ENCODE measurements at regions not wholly inside any gene's neighbourhood (a gene's known extent, or its start where the extent isn't known, plus 50 kb on each side); places are given as distances from the start of the nearest gene placed in this dataset.

DNA sequence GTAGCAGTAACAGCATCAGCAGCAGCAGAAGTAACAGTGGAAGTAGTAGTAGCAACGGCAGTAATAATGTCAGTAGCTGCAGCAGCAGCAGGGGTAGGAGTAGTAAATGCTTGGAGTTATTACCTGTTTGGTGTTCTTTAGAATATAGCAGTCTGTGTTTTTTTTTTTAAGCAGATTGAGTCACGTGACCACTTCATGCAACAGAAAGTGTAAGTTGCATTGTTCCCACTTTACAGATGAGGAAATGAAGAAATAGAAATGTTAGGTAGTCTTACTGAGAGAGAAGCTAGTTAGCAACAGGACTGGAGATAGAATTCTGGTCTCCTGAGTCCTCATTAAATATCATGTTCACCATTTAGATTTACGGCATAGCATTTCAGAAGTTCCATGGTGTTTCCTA is 358.2 kb downstream of the HAPSTR1 start:
- H2BK15ac ChIP-seq (ENCODE audit: low read length), result no peak overlapping the region
- no peak overlapping the region for H3K27ac ChIP-seq (replicated peaks; ENCODE audit: low read length)
- H2BK5ac ChIP-seq (ENCODE audit: low read length), result no peak overlapping the region
- no peak overlapping the region for H4K8ac ChIP-seq (ENCODE audit: low read depth, low read length)
- no peak overlapping the region for H3K4me3 ChIP-seq (ENCODE audit: low read length in 2 of 2)
- H2BK120ac ChIP-seq (ENCODE audit: low read depth, low read length), result no peak overlapping the region
- H3K23ac ChIP-seq (ENCODE audit: low read depth, low read length, poor library complexity), result no peak overlapping the region
- H3K14ac ChIP-seq (ENCODE audit: low read length), result no peak overlapping the region
- peaks cover 0 to 5% of the 10 kb centered on the region in 2 donors for H3K4me1 ChIP-seq (ENCODE audit: control insufficient read depth in 2 of 2, insufficient read depth in 1 of 2, low read depth in 1 of 2, low read length in 2 of 2)
- H3K9ac ChIP-seq (ENCODE audit: low read depth, low read length, poor library complexity), result no peak overlapping the region
- DNase-seq (ENCODE audit: low spot score), result no peak
- no peaks in the 10 kb centered on the region for H3K79me1 ChIP-seq (ENCODE audit: low read depth, low read length)
- H2BK12ac ChIP-seq (ENCODE audit: low read length), result no peak overlapping the region
- H2AFZ ChIP-seq (ENCODE audit: low read length), result no peak overlapping the region
- H4K91ac ChIP-seq (ENCODE audit: low read depth, low read length, poor library complexity), result no peak overlapping the region
- H3K27me3 ChIP-seq (ENCODE audit: control insufficient read depth in 3 of 3, insufficient read depth in 3 of 3, low read depth in 1 of 3, low read length in 3 of 3), result no peaks in the 10 kb centered on the region
- no peak overlapping the region for H2AK5ac ChIP-seq (ENCODE audit: low read depth, low read length)
- H3K4ac ChIP-seq (ENCODE audit: low read length), result no peak overlapping the region
- peaks cover 0 to 7% of the 10 kb centered on the region in 2 donors for H3K9me3 ChIP-seq (replicated peaks in 1 of 2; ENCODE audit: control insufficient read depth in 2 of 2, insufficient read depth in 1 of 2, low read depth in 1 of 2, low read length in 2 of 2)
- no CpG with 5 or more reads among the region's 3 CpGs for WGBS, 2 donors (ENCODE audit: extremely low coverage in 2 of 2, insufficient read length in 2 of 2, insufficient replicate concordance in 1 of 2)
- no peak overlapping the region for H3K18ac ChIP-seq (ENCODE audit: low read length)
- no peaks in the 10 kb centered on the region for H3K36me3 ChIP-seq (replicated peaks in 1 of 2; ENCODE audit: control insufficient read depth in 2 of 2, insufficient read depth in 2 of 2, low read length in 2 of 2)
- H3K4me2 ChIP-seq (ENCODE audit: insufficient read depth, low read length, poor library complexity, severe bottlenecking), result no peak overlapping the region

DNA sequence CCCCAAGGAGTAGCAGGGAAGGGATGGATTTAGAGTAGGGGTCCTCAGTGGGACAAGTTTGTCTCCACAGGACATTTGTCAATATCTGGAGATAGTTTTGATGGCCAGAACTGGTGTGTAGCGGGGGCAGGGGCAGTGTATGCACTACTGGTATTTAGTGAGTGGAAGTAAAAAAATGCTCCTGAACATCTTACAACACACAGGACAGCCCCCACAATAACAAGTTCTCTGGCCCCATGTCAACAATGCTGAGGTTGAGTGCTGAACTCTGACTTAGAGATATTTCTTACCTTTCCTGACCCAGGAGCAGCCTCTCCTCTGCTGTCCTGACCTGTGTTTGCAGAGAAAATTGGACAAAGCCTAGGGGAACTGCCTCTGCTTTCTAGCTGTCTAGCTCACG is 365.8 kb downstream of the HAPSTR1 start:
- no peak overlapping the region for H3K18ac ChIP-seq (ENCODE audit: low read length)
- no peak overlapping the region for H2BK15ac ChIP-seq (ENCODE audit: low read length)
- H3K27me3 ChIP-seq (ENCODE audit: control insufficient read depth in 3 of 3, insufficient read depth in 3 of 3, low read depth in 1 of 3, low read length in 3 of 3), result no peaks in the 10 kb centered on the region
- no peak overlapping the region for H2BK5ac ChIP-seq (ENCODE audit: low read length)
- H2AK5ac ChIP-seq (ENCODE audit: low read depth, low read length), result no peak overlapping the region
- no peaks in the 10 kb centered on the region for H3K36me3 ChIP-seq (replicated peaks in 1 of 2; ENCODE audit: control insufficient read depth in 2 of 2, insufficient read depth in 2 of 2, low read length in 2 of 2)
- H2BK12ac ChIP-seq (ENCODE audit: low read length), result no peak overlapping the region
- no peak overlapping the region for H3K4me2 ChIP-seq (ENCODE audit: insufficient read depth, low read length, poor library complexity, severe bottlenecking)
- no peak for DNase-seq (ENCODE audit: low spot score)
- H3K4me1 ChIP-seq (ENCODE audit: control insufficient read depth in 2 of 2, insufficient read depth in 1 of 2, low read depth in 1 of 2, low read length in 2 of 2), result no peaks in the 10 kb centered on the region
- no peaks in the 10 kb centered on the region for H3K79me1 ChIP-seq (ENCODE audit: low read depth, low read length)
- H3K27ac ChIP-seq (replicated peaks; ENCODE audit: low read length), result no peak overlapping the region
- no peak overlapping the region for H2BK120ac ChIP-seq (ENCODE audit: low read depth, low read length)
- H3K4ac ChIP-seq (ENCODE audit: low read length), result no peak overlapping the region
- peaks cover 0 to 5% of the 10 kb centered on the region in 2 donors for H3K9me3 ChIP-seq (replicated peaks in 1 of 2; ENCODE audit: control insufficient read depth in 2 of 2, insufficient read depth in 1 of 2, low read depth in 1 of 2, low read length in 2 of 2)
- no peak overlapping the region for H3K4me3 ChIP-seq (ENCODE audit: low read length in 2 of 2)
- no peak overlapping the region for H3K23ac ChIP-seq (ENCODE audit: low read depth, low read length, poor library complexity)
- no peak overlapping the region for H2AFZ ChIP-seq (ENCODE audit: low read length)
- H3K9ac ChIP-seq (ENCODE audit: low read depth, low read length, poor library complexity), result no peak overlapping the region
- no peak overlapping the region for H3K14ac ChIP-seq (ENCODE audit: low read length)
- no CpG with 5 or more reads among the region's 2 CpGs for WGBS, 2 donors (ENCODE audit: extremely low coverage in 2 of 2, insufficient read length in 2 of 2, insufficient replicate concordance in 1 of 2)
- no peak overlapping the region for H4K8ac ChIP-seq (ENCODE audit: low read depth, low read length)
- no peak overlapping the region for H4K91ac ChIP-seq (ENCODE audit: low read depth, low read length, poor library complexity)

DNA sequence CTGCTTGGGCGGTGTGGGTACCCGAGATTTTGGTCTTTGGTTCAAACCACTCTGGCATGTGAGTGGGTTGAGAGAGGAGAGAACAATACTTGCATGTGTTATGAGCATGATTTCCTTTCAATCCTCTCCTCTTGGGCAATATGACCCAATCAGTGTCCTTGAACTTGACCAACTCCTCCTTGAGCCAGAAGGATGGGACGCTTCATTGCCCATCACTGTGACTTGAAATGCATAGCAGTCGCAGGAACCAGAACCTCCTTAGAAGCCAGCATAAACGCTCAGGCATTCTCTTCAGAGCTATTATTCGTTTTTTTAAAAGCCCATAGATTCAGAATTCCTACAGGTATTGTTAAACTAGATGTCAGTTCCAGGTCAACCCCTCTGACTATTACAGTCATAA is 367.4 kb downstream of the HAPSTR1 start:
- H2AK5ac ChIP-seq (ENCODE audit: low read depth, low read length), result no peak overlapping the region
- H3K9ac ChIP-seq (ENCODE audit: low read depth, low read length, poor library complexity), result no peak overlapping the region
- H3K4me2 ChIP-seq (ENCODE audit: insufficient read depth, low read length, poor library complexity, severe bottlenecking), result no peak overlapping the region
- H2AFZ ChIP-seq (ENCODE audit: low read length), result no peak overlapping the region
- no peak overlapping the region for H2BK5ac ChIP-seq (ENCODE audit: low read length)
- no peak overlapping the region for H4K91ac ChIP-seq (ENCODE audit: low read depth, low read length, poor library complexity)
- H2BK12ac ChIP-seq (ENCODE audit: low read length), result no peak overlapping the region
- no peak overlapping the region for H3K14ac ChIP-seq (ENCODE audit: low read length)
- no peak overlapping the region for H2BK120ac ChIP-seq (ENCODE audit: low read depth, low read length)
- no CpG with 5 or more reads among the region's 6 CpGs for WGBS, 2 donors (ENCODE audit: extremely low coverage in 2 of 2, insufficient read length in 2 of 2, insufficient replicate concordance in 1 of 2)
- H3K23ac ChIP-seq (ENCODE audit: low read depth, low read length, poor library complexity), result no peak overlapping the region
- H3K18ac ChIP-seq (ENCODE audit: low read length), result no peak overlapping the region
- peaks cover 0 to 3% of the 10 kb centered on the region in 2 donors for H3K9me3 ChIP-seq (replicated peaks in 1 of 2; ENCODE audit: control insufficient read depth in 2 of 2, insufficient read depth in 1 of 2, low read depth in 1 of 2, low read length in 2 of 2)
- H3K36me3 ChIP-seq (replicated peaks in 1 of 2; ENCODE audit: control insufficient read depth in 2 of 2, insufficient read depth in 2 of 2, low read length in 2 of 2), result no peaks in the 10 kb centered on the region
- no peak overlapping the region for H3K4ac ChIP-seq (ENCODE audit: low read length)
- H3K79me1 ChIP-seq (ENCODE audit: low read depth, low read length), result no peaks in the 10 kb centered on the region
- no peaks in the 10 kb centered on the region for H3K4me1 ChIP-seq (ENCODE audit: control insufficient read depth in 2 of 2, insufficient read depth in 1 of 2, low read depth in 1 of 2, low read length in 2 of 2)
- H3K27me3 ChIP-seq (ENCODE audit: control insufficient read depth in 3 of 3, insufficient read depth in 3 of 3, low read depth in 1 of 3, low read length in 3 of 3), result no peaks in the 10 kb centered on the region
- DNase-seq (ENCODE audit: low spot score), result no peak
- H4K8ac ChIP-seq (ENCODE audit: low read depth, low read length), result no peak overlapping the region
- H2BK15ac ChIP-seq (ENCODE audit: low read length), result no peak overlapping the region
- H3K4me3 ChIP-seq (ENCODE audit: low read length in 2 of 2), result no peak overlapping the region
- no peak overlapping the region for H3K27ac ChIP-seq (replicated peaks; ENCODE audit: low read length)

DNA sequence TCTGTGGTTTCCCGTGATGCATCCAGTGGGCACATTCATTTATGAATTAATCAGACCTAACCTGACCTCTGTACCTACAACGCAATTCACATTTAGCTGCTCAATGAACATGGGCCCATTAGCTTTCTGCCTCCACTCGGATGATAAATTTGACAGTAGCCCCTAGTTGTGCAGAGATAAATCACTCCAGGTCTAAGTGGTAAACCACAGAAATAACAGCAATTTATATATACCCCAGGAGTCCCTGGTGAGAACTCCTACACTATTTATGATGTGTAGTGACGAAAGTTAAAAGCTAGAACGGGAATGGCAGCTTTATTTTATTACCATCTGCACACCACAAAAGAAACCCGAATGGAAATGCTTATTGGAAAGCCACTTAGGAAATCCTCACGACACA is 371.5 kb downstream of the HAPSTR1 start:
- peaks cover 0 to 3% of the 10 kb centered on the region in 2 donors for H3K4me1 ChIP-seq (ENCODE audit: control insufficient read depth in 2 of 2, insufficient read depth in 1 of 2, low read depth in 1 of 2, low read length in 2 of 2)
- H3K9ac ChIP-seq (ENCODE audit: low read depth, low read length, poor library complexity), result no peak overlapping the region
- no peak overlapping the region for H3K27ac ChIP-seq (replicated peaks; ENCODE audit: low read length)
- H3K4me3 ChIP-seq (ENCODE audit: low read length in 2 of 2), result no peak overlapping the region
- no peak overlapping the region for H2AFZ ChIP-seq (ENCODE audit: low read length)
- H2BK12ac ChIP-seq (ENCODE audit: low read length), result no peak overlapping the region
- H3K36me3 ChIP-seq (replicated peaks in 1 of 2; ENCODE audit: control insufficient read depth in 2 of 2, insufficient read depth in 2 of 2, low read length in 2 of 2), result no peaks in the 10 kb centered on the region
- H2AK5ac ChIP-seq (ENCODE audit: low read depth, low read length), result no peak overlapping the region
- H3K27me3 ChIP-seq (ENCODE audit: control insufficient read depth in 3 of 3, insufficient read depth in 3 of 3, low read depth in 1 of 3, low read length in 3 of 3), result no peaks in the 10 kb centered on the region
- H3K79me1 ChIP-seq (ENCODE audit: low read depth, low read length), result no peaks in the 10 kb centered on the region
- no peaks in the 10 kb centered on the region for H3K9me3 ChIP-seq (replicated peaks in 1 of 2; ENCODE audit: control insufficient read depth in 2 of 2, insufficient read depth in 1 of 2, low read depth in 1 of 2, low read length in 2 of 2)
- no peak overlapping the region for H3K4ac ChIP-seq (ENCODE audit: low read length)
- H2BK15ac ChIP-seq (ENCODE audit: low read length), result no peak overlapping the region
- H2BK5ac ChIP-seq (ENCODE audit: low read length), result no peak overlapping the region
- no peak overlapping the region for H4K8ac ChIP-seq (ENCODE audit: low read depth, low read length)
- no peak overlapping the region for H4K91ac ChIP-seq (ENCODE audit: low read depth, low read length, poor library complexity)
- H3K14ac ChIP-seq (ENCODE audit: low read length), result no peak overlapping the region
- H2BK120ac ChIP-seq (ENCODE audit: low read depth, low read length), result no peak overlapping the region
- H3K4me2 ChIP-seq (ENCODE audit: insufficient read depth, low read length, poor library complexity, severe bottlenecking), result no peak overlapping the region
- H3K18ac ChIP-seq (ENCODE audit: low read length), result no peak overlapping the region
- no peak for DNase-seq (ENCODE audit: low spot score)
- WGBS, 2 donors (ENCODE audit: extremely low coverage in 2 of 2, insufficient read length in 2 of 2, insufficient replicate concordance in 1 of 2), result no CpG with 5 or more reads among the region's 7 CpGs
- no peak overlapping the region for H3K23ac ChIP-seq (ENCODE audit: low read depth, low read length, poor library complexity)

Measured in neuronal stem cell (in vitro differentiated cells).